BJ (cell line): ENCODE measurements at regions not wholly inside any gene's neighbourhood (a gene's known extent, or its start where the extent isn't known, plus 50 kb on each side); places are given as distances from the start of the nearest gene placed in this dataset.
"Not testable (repeated sequence)": the region's sequence is repeated elsewhere in the genome, so short reads cannot be mapped to it uniquely, and the experiment has no call there.

Experiments
- CTCF ChIA-PET: fragments of 350-600 bp; formaldehyde crosslinking; extraction: SDS; loops from one replicate; lab custom pipeline; 2021; ENCODE audit warnings: antibody characterized with exemption, inconsistent platforms; lab: Yijun Ruan, JAX
- POLR2A ChIA-PET: fragments of 300-600 bp; sonication (Branson Sonifier 250); formaldehyde crosslinking; extraction: SDS; loops from one replicate; lab custom pipeline; 2021; ENCODE audit warnings: antibody characterized with exemption; lab: Charles Lee
- DNase-seq: peaks from one replicate; pipeline ENCODE4 v3.0.0-alpha.2; 2011; ENCODE audit warnings: low read depth
- H3K27me3 ChIP-seq: 2 replicates; pipeline ENCODE4 v1.6.0; 2011; ENCODE audit warnings: low read length; ENCODE audit not compliant: control insufficient read depth, insufficient read depth
- H3K36me3 ChIP-seq: 2 replicates; pipeline ENCODE4 v1.5.1; 2011; ENCODE audit warnings: low read length; ENCODE audit not compliant: control insufficient read depth, insufficient read depth
- H3K4me3 ChIP-seq: 2 replicates; pipeline ENCODE4 v1.5.1; 2011; ENCODE audit warnings: low read depth, mild to moderate bottlenecking, control low read depth, low read length
- CTCF ChIP-seq: IDR thresholded peaks from 2 replicates; pipeline ENCODE4 v1.5.1; 2011; ENCODE audit warnings: low read depth, mild to moderate bottlenecking, control low read depth, inconsistent platforms, low read length, moderate library complexity; ENCODE audit not compliant: insufficient read depth

- DNase-seq, result no peak
- no peak overlapping the region for H3K4me3 ChIP-seq
- H3K27me3 ChIP-seq, result no peaks in the 10 kb centered on the region
- ChIA-PET POLR2A (no interaction called here), CTCF (no interaction called here)
- TF ChIP-seq CTCF, result no peak
- no peaks in the 10 kb centered on the region for H3K36me3 ChIP-seq
Observed at GRCh38 chr1:188822248-188822647, 1655.4 kb downstream of the BRINP3 start.

GRCh38 chr1:188825471-188825870, 1652.2 kb downstream of the BRINP3 start:
- H3K27me3 ChIP-seq, result no peaks in the 10 kb centered on the region
- ChIA-PET CTCF (no interaction called here), POLR2A (no interaction called here)
- no peak for DNase-seq
- no peaks in the 10 kb centered on the region for H3K36me3 ChIP-seq
- no peak for TF ChIP-seq CTCF
- H3K4me3 ChIP-seq, result no peak overlapping the region

GRCh38 chr1:188826800-188827199, 1650.9 kb downstream of the BRINP3 start:
- CTCF ChIA-PET, result no interaction called here
- POLR2A ChIA-PET, result no interaction called here
- H3K4me3 ChIP-seq, result no peak overlapping the region
- H3K27me3 ChIP-seq, result no peaks in the 10 kb centered on the region
- no peak for TF ChIP-seq CTCF
- no peak for DNase-seq
- H3K36me3 ChIP-seq, result no peaks in the 10 kb centered on the region

GRCh38 chr1:188827400-188827799, 1650.3 kb downstream of the BRINP3 start:
- ChIA-PET CTCF (no interaction called here), POLR2A (no interaction called here)
- Histone ChIP-seq H3K27me3 (no peaks in the 10 kb centered on the region), H3K36me3 (no peaks in the 10 kb centered on the region), H3K4me3 (no peak overlapping the region)
- TF ChIP-seq CTCF, result no peak
- no peak for DNase-seq

GRCh38 chr1:188841111-188841696, 1636.5 kb downstream of the BRINP3 start:
- CTCF ChIA-PET, H3K27me3 ChIP-seq, H3K4me3 ChIP-seq, DNase-seq, POLR2A ChIA-PET, H3K36me3 ChIP-seq: not testable (repeated sequence)

- no peak for DNase-seq
- no peak overlapping the region for H3K4me3 ChIP-seq
- no peaks in the 10 kb centered on the region for H3K36me3 ChIP-seq
- ChIA-PET CTCF (no interaction called here), POLR2A (no interaction called here)
- H3K27me3 ChIP-seq, result no peaks in the 10 kb centered on the region
- TF ChIP-seq CTCF, result no peak
Observed at GRCh38 chr1:188846468-188846867, 1631.2 kb downstream of the BRINP3 start.
